IMR-90 (cell line): ENCODE measurements at regions not wholly inside any gene's neighbourhood (a gene's known extent, or its start where the extent isn't known, plus 50 kb on each side); places are given as distances from the start of the nearest gene placed in this dataset.

Source experiments
- ATAC-seq: fragments of 200-7000 bp; cut with Tn5 transposase; 2 replicates; pipeline ENCODE4 v1.9.1; 2020; ENCODE audit warnings: low read depth, mild to moderate bottlenecking, moderate library complexity
- BruUV-seq: library from RNA; stranded (reverse); fragments of 400-500 nt; replicated peaks from 2 replicates; lab custom pipeline; 2021; lab: Mats Ljungman, UMichigan
- CTCF ChIA-PET: fragments of 300-600 bp; formaldehyde crosslinking; extraction: SDS; loops from one replicate; lab custom pipeline; 2021; ENCODE audit warnings: antibody characterized with exemption; lab: Yijun Ruan, JAX
- POLR2A ChIA-PET: fragments of 300-600 bp; sonication (Branson Sonifier 250); formaldehyde crosslinking; loops from one replicate; lab custom pipeline; 2022; ENCODE audit warnings: antibody characterized with exemption; ENCODE audit not compliant: unreplicated experiment; lab: Charles Lee
- DNase-seq: peaks from one replicate; pipeline ENCODE4 v3.0.0; 2013
- H2AFZ ChIP-seq: replicated peaks from 2 replicates; pipeline ENCODE3; 2013; ENCODE audit warnings: low read length, mild to moderate bottlenecking; ENCODE audit not compliant: poor library complexity
- H2AK5ac ChIP-seq: 2 replicates; pipeline ENCODE4 v1.6.1; 2013; ENCODE audit warnings: low read depth, low read length, inconsistent platforms
- H2AK9ac ChIP-seq: replicated peaks from 2 replicates; pipeline ENCODE3; 2013; ENCODE audit warnings: mild to moderate bottlenecking, low read depth, low read length, moderate library complexity; ENCODE audit not compliant: poor library complexity
- H2BK120ac ChIP-seq: 2 replicates; pipeline ENCODE4 v1.6.1; 2013; ENCODE audit warnings: low read depth, low read length, inconsistent platforms
- H2BK15ac ChIP-seq: 3 replicates; pipeline ENCODE4 v1.6.1; 2013; ENCODE audit warnings: low read depth, low read length, inconsistent platforms
- H2BK20ac ChIP-seq: 2 replicates; pipeline ENCODE4 v1.6.1; 2013; ENCODE audit warnings: low read depth, mild to moderate bottlenecking, inconsistent platforms, low read length, moderate library complexity
- H2BK5ac ChIP-seq: 2 replicates; pipeline ENCODE4 v1.6.1; 2013; ENCODE audit warnings: mild to moderate bottlenecking, low read depth, low read length, inconsistent platforms; ENCODE audit not compliant: poor library complexity, severe bottlenecking
- H3K14ac ChIP-seq: replicated peaks from 2 replicates; pipeline ENCODE4 v1.6.1; 2013; ENCODE audit warnings: low read depth, low read length, inconsistent platforms
- H3K18ac ChIP-seq: 2 replicates; pipeline ENCODE4 v1.6.1; 2013; ENCODE audit warnings: low read depth, low read length, control low read depth
- H3K23ac ChIP-seq: 2 replicates; pipeline ENCODE4 v1.6.1; 2013; ENCODE audit warnings: low read depth, low read length, inconsistent platforms
- H3K27ac ChIP-seq: 2 replicates; pipeline ENCODE4 v1.5.1; 2013; ENCODE audit warnings: mild to moderate bottlenecking, control low read depth, low read length; ENCODE audit not compliant: insufficient read depth
- H3K27me3 ChIP-seq: 2 replicates; pipeline ENCODE4 v1.6.1; 2013; ENCODE audit warnings: low read length; ENCODE audit not compliant: control insufficient read depth, insufficient read depth
- H3K36me3 ChIP-seq: 2 replicates; pipeline ENCODE4 v1.6.1; 2013; ENCODE audit warnings: low read length, mixed read lengths; ENCODE audit not compliant: control insufficient read depth, insufficient read depth
- H3K4ac ChIP-seq: 2 replicates; pipeline ENCODE4 v1.6.1; 2013; ENCODE audit warnings: low read depth, low read length, inconsistent platforms
- H3K4me1 ChIP-seq: 2 replicates; pipeline ENCODE4 v1.6.1; 2013; ENCODE audit warnings: low read length, mixed read lengths; ENCODE audit not compliant: control insufficient read depth, insufficient read depth
- H3K4me2 ChIP-seq: 2 replicates; pipeline ENCODE4 v1.6.1; 2013; ENCODE audit warnings: low read depth, mild to moderate bottlenecking, control low read depth, low read length, moderate library complexity
- H3K4me3 ChIP-seq: 2 replicates; pipeline ENCODE4 v1.5.1; 2013; ENCODE audit warnings: low read depth, mild to moderate bottlenecking, control low read depth, low read length, moderate library complexity; ENCODE audit not compliant: insufficient read depth
- H3K56ac ChIP-seq: 2 replicates; pipeline ENCODE4 v1.6.1; 2013; ENCODE audit warnings: low read length, inconsistent platforms; ENCODE audit not compliant: insufficient read depth; ENCODE audit errors: extremely low read depth
- H3K79me1 ChIP-seq, 2 experiments: 2 replicates each; pipeline ENCODE4 v1.6.1; 2013; ENCODE audit warnings: low read length in 2 of 2, inconsistent platforms in 1 of 2, low read depth in 1 of 2
- H3K9ac ChIP-seq: 2 replicates; pipeline ENCODE4 v1.6.1; 2013; ENCODE audit warnings: low read depth, low read length, control low read depth
- H3K9me1 ChIP-seq: 2 replicates; pipeline ENCODE4 v1.6.1; 2013; ENCODE audit warnings: low read length, inconsistent platforms; ENCODE audit not compliant: insufficient read depth
- H3K9me3 ChIP-seq: 2 replicates; pipeline ENCODE4 v1.6.1; 2013; ENCODE audit warnings: low read length; ENCODE audit not compliant: control insufficient read depth, insufficient read depth
- H4K20me1 ChIP-seq: 2 replicates; pipeline ENCODE4 v1.6.1; 2013; ENCODE audit warnings: low read length, inconsistent platforms; ENCODE audit not compliant: insufficient read depth
- H4K5ac ChIP-seq: 2 replicates; pipeline ENCODE4 v1.6.1; 2013; ENCODE audit warnings: mild to moderate bottlenecking, low read depth, low read length, control low read depth
- H4K8ac ChIP-seq, 2 experiments: 2 replicates each; pipeline ENCODE4 v1.6.1; 2013; ENCODE audit warnings: low read depth in 2 of 2, low read length in 2 of 2, control low read depth in 1 of 2, inconsistent platforms in 1 of 2
- H4K91ac ChIP-seq: 2 replicates; pipeline ENCODE4 v1.6.1; 2013; ENCODE audit warnings: low read depth, low read length, inconsistent platforms; ENCODE audit not compliant: insufficient read depth
- BHLHE40 ChIP-seq: fragments of 150-350 bp; IDR thresholded peaks from 2 replicates; pipeline ENCODE4 v1.6.1; 2016; ENCODE audit warnings: mild to moderate bottlenecking, low read depth, low read length
- CEBPB ChIP-seq: IDR thresholded peaks from 2 replicates; pipeline ENCODE4 v1.6.1; 2012; ENCODE audit warnings: low read depth, low read length, improper control_type of control experiment
- CHD1 ChIP-seq: IDR thresholded peaks from 2 replicates; pipeline ENCODE4 v1.6.1; 2012; ENCODE audit warnings: low read depth, low read length, improper control_type of control experiment
- MAFK ChIP-seq: IDR thresholded peaks from 2 replicates; pipeline ENCODE4 v1.6.1; 2012; ENCODE audit warnings: low read depth, low read length, improper control_type of control experiment
- MAZ ChIP-seq: IDR thresholded peaks from 2 replicates; pipeline ENCODE4 v1.6.1; 2012; ENCODE audit warnings: low read depth, mild to moderate bottlenecking, low read length, improper control_type of control experiment, moderate library complexity, borderline replicate concordance
- MXI1 ChIP-seq: IDR thresholded peaks from 2 replicates; pipeline ENCODE4 v1.6.1; 2012; ENCODE audit warnings: low read depth, mild to moderate bottlenecking, low read length, moderate library complexity, borderline replicate concordance
- RCOR1 ChIP-seq: IDR thresholded peaks from 2 replicates; pipeline ENCODE4 v1.6.1; 2012; ENCODE audit warnings: mild to moderate bottlenecking, low read length, improper control_type of control experiment; ENCODE audit not compliant: insufficient replicate concordance
- RFX5 ChIP-seq: IDR thresholded peaks from 2 replicates; pipeline ENCODE4 v1.8.0; 2012; ENCODE audit warnings: low read depth, mild to moderate bottlenecking, low read length, moderate library complexity
- WGBS, 2 experiments: methylation state at CpG; one replicate each; pipeline versions ENCODE4 v1.1.5 to v1.1.7; 2013; ENCODE audit warnings: missing lambda C conversion rate in 2 of 2; ENCODE audit not compliant: insufficient read length in 1 of 2; ENCODE audit errors: extremely low coverage in 2 of 2; 5-methylcytosine and 5-hydroxymethylcytosine counted together
- dilution Hi-C: fragments of 300-500 bp; cut with HindIII; formaldehyde crosslinking; loops from one replicate; pipeline ENCODE4 v1.14.3; 2018; ENCODE audit warnings: low sequenced_read_pairs; ENCODE audit not compliant: unreplicated experiment
- in situ Hi-C: fragments of 300-500 bp; cut with MboI; formaldehyde crosslinking; loops from 3 replicates; pipeline ENCODE4 v1.14.3; 2019; ENCODE audit warnings: low sequenced_read_pairs, inconsistent platforms, mixed read lengths
- intact Hi-C: fragments of 100-400 bp; cut with micrococcal nuclease; formaldehyde crosslinking; loops from 2 replicates; pipeline ENCODE4 v1.10.0; 2022
- TF ChIP-seq, protein P1 (sequence below): conservative IDR thresholded peaks from 2 replicates; pipeline ENCODE4 v1.5.1; 2012; ENCODE audit warnings: mild to moderate bottlenecking, low read depth, low read length, improper control_type of control experiment
- TF ChIP-seq, protein P2 (sequence below): fragments of 150-350 bp; IDR thresholded peaks from 2 replicates; pipeline ENCODE4 v1.6.1; 2017; ENCODE audit warnings: mild to moderate bottlenecking, antibody characterized with exemption, low read length, low read depth

DNA sequence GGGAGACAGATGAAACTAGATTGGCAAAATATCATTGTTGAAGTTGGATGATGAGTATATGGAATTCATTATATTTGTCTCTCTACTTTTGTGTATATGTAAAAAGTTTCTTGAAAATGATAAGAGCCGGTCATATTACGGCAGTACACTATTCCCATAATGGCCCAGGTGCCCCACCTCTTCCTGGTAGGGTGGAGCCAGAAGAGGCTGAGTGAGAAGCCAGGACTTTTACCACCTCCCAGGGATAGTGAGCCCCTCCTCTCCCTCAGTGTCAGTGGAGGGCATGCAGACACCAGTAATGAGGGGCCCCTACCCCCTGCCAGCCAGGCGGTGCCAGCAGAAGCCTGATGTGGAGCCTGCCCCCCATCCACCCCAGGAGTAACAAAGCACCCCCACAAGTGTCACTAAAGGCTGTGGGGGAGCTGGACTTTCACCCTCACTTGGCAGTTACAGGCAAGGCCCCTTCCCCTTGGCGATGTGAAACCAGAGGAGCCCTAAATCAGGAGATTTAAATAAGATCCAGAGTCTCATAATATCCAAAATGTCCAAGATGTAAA lies 198.9 kb upstream of the RBBP8 start:
- ATAC-seq, result no peak
- POLR2A ChIA-PET, result no interaction called here

More for the DNA sequence above, 198.9 kb upstream of the RBBP8 start:
- in situ Hi-C loops (no loop called here), intact Hi-C loops (loop anchor here (10.0 kb wide), 1 partner anchor 61 kb away; no protein-coding TSS in a partner anchor), dilution Hi-C loops (no loop called here)
- Histone ChIP-seq H2BK120ac (no peak overlapping the region), H2AK5ac (no peak overlapping the region), H3K9me3 (no peaks in the 10 kb centered on the region), H3K27ac (no peak overlapping the region), H4K5ac (no peak overlapping the region), H2AK9ac (no peak overlapping the region), H3K18ac (no peak overlapping the region; the same call in 1 of the 2 replicates), H3K4ac (no peak overlapping the region), H3K27me3 (peaks cover 7% of the 10 kb centered on the region; the same call in 1 of the 2 replicates), H3K23ac (no peak overlapping the region), H4K8ac (no peak overlapping the region), H2AFZ (no peak overlapping the region), H2BK5ac (no peak overlapping the region), H3K56ac (no peak overlapping the region), H3K4me3 (no peak overlapping the region), H3K9me1 (no peaks in the 10 kb centered on the region; the same call in 1 of the 2 replicates), H3K4me2 (no peak overlapping the region), H2BK20ac (no peak overlapping the region), H3K4me1 (peaks cover 2% of the 10 kb centered on the region; the same call in 1 of the 2 replicates), H3K36me3 (no peaks in the 10 kb centered on the region), H4K91ac (no peak overlapping the region; the same call in 1 of the 2 replicates), H3K14ac (no peak overlapping the region), H2BK15ac (no peak overlapping the region), H4K20me1 (no peaks in the 10 kb centered on the region), H3K9ac (no peak overlapping the region), H3K79me1 (no peaks in the 10 kb centered on the region)
- CTCF ChIA-PET, result no interaction called here
- no peak for TF ChIP-seq MAZ
- TF ChIP-seq CHD1, result no peak
- no peak for TF ChIP-seq BHLHE40
- TF ChIP-seq, protein P1, sequence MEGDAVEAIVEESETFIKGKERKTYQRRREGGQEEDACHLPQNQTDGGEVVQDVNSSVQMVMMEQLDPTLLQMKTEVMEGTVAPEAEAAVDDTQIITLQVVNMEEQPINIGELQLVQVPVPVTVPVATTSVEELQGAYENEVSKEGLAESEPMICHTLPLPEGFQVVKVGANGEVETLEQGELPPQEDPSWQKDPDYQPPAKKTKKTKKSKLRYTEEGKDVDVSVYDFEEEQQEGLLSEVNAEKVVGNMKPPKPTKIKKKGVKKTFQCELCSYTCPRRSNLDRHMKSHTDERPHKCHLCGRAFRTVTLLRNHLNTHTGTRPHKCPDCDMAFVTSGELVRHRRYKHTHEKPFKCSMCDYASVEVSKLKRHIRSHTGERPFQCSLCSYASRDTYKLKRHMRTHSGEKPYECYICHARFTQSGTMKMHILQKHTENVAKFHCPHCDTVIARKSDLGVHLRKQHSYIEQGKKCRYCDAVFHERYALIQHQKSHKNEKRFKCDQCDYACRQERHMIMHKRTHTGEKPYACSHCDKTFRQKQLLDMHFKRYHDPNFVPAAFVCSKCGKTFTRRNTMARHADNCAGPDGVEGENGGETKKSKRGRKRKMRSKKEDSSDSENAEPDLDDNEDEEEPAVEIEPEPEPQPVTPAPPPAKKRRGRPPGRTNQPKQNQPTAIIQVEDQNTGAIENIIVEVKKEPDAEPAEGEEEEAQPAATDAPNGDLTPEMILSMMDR, result no peak
- TF ChIP-seq RCOR1, result no peak
- no peak for TF ChIP-seq MAFK
- TF ChIP-seq, protein P2, sequence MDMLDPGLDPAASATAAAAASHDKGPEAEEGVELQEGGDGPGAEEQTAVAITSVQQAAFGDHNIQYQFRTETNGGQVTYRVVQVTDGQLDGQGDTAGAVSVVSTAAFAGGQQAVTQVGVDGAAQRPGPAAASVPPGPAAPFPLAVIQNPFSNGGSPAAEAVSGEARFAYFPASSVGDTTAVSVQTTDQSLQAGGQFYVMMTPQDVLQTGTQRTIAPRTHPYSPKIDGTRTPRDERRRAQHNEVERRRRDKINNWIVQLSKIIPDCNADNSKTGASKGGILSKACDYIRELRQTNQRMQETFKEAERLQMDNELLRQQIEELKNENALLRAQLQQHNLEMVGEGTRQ, result no peak
- TF ChIP-seq CEBPB, result no peak
- no peak for TF ChIP-seq RFX5
- no peak for TF ChIP-seq MXI1
- no TSS peak for BruUV-seq
- no peak for DNase-seq
- WGBS, 2 experiments, result no CpG with 5 or more reads among the region's 4 CpGs
